GM12878 (cell line): ENCODE measurements at regions not wholly inside any gene's neighbourhood (a gene's known extent, or its start where the extent isn't known, plus 50 kb on each side); places are given as distances from the start of the nearest gene placed in this dataset.
A peak's percentile ranks its signal among the peaks of the same experiment; 100 is the strongest.

Experiments
- BACH1 ChIP-seq: fragments of 450-650 bp; IDR thresholded peaks from 2 replicates; pipeline ENCODE4 v1.6.1; 2017; ENCODE audit warnings: mild to moderate bottlenecking, borderline replicate concordance
- CHD4 ChIP-seq: fragments of 200-600 bp; sonication (generic); IDR thresholded peaks from 2 replicates; pipeline ENCODE4 v1.6.1; 2016; ENCODE audit warnings: mild to moderate bottlenecking
- CREB1 ChIP-seq: IDR thresholded peaks from 2 replicates; pipeline ENCODE4 v1.6.1; 2012; ENCODE audit warnings: low read depth, mild to moderate bottlenecking, inconsistent platforms
- EED ChIP-seq: sonication (generic); IDR thresholded peaks from 2 replicates; pipeline ENCODE4 v1.6.1; 2016; ENCODE audit warnings: antibody characterized with exemption, low read depth
- FOXM1 ChIP-seq: IDR thresholded peaks from 2 replicates; pipeline ENCODE4 v1.6.1; 2012; ENCODE audit warnings: low read depth, mild to moderate bottlenecking, inconsistent platforms, low read length, moderate library complexity
- GABPA ChIP-seq: IDR thresholded peaks from 2 replicates; pipeline ENCODE4 v1.6.1; 2014; ENCODE audit warnings: antibody characterized with exemption, low read depth, mild to moderate bottlenecking, inconsistent platforms
- HDAC6 ChIP-seq: fragments of 200-600 bp; sonication (generic); IDR thresholded peaks from one replicate; pipeline ENCODE4 v1.8.0; 2017; ENCODE audit warnings: antibody characterized with exemption; ENCODE audit not compliant: unreplicated experiment
- KLF5 ChIP-seq: fragments of 450-650 bp; IDR thresholded peaks from 2 replicates; pipeline ENCODE4 v1.6.1; 2014; ENCODE audit warnings: mild to moderate bottlenecking; ENCODE audit not compliant: partially characterized antibody
- MTA3 ChIP-seq: IDR thresholded peaks from 2 replicates; pipeline ENCODE4 v1.6.1; 2012; ENCODE audit warnings: low read length, inconsistent platforms, borderline replicate concordance
- MXI1 ChIP-seq: fragments of 150-350 bp; IDR thresholded peaks from 2 replicates; pipeline ENCODE4 v1.6.1; 2011; ENCODE audit warnings: low read depth, mild to moderate bottlenecking, inconsistent platforms, low read length, improper control_type of control experiment
- NRF1 ChIP-seq: conservative IDR thresholded peaks from 2 replicates; pipeline ENCODE4 v1.6.1; 2011; ENCODE audit warnings: mild to moderate bottlenecking, low read depth, low read length, improper control_type of control experiment
- STAT1 ChIP-seq: fragments of 450-650 bp; conservative IDR thresholded peaks from 2 replicates; pipeline ENCODE4 v1.6.1; 2014; ENCODE audit warnings: antibody characterized with exemption, mild to moderate bottlenecking
- STAT3 ChIP-seq: IDR thresholded peaks from 2 replicates; pipeline ENCODE4 v1.6.1; 2011; ENCODE audit warnings: low read depth, low read length, improper control_type of control experiment
- YY1 ChIP-seq: IDR thresholded peaks from 2 replicates; pipeline ENCODE4 v1.6.1; 2011; ENCODE audit warnings: low read depth, mild to moderate bottlenecking, low read length
- ZNF217 ChIP-seq: fragments of 450-650 bp; IDR thresholded peaks from 2 replicates; pipeline ENCODE4 v1.6.1; 2017; ENCODE audit warnings: antibody characterized with exemption, mild to moderate bottlenecking
- TF ChIP-seq, protein P1 (sequence below): IDR thresholded peaks from 2 replicates; pipeline ENCODE4 v1.6.1; 2011; ENCODE audit warnings: borderline replicate concordance, low read depth, mild to moderate bottlenecking, moderate library complexity, low read length; ENCODE audit not compliant: insufficient read depth, poor library complexity, severe bottlenecking
- TF ChIP-seq, protein P2 (sequence below): fragments of 450-650 bp; IDR thresholded peaks from 2 replicates; pipeline ENCODE4 v1.6.1; 2017; ENCODE audit warnings: mild to moderate bottlenecking, moderate library complexity
- TF ChIP-seq, protein P3 (sequence below): fragments of 450-650 bp; IDR thresholded peaks from 2 replicates; pipeline ENCODE4 v1.6.1; 2017; ENCODE audit warnings: mild to moderate bottlenecking, low read depth, inconsistent platforms; ENCODE audit not compliant: poor library complexity, severe bottlenecking
- TF ChIP-seq, protein P4 (sequence below): IDR thresholded peaks from 2 replicates; pipeline ENCODE4 v1.6.1; 2011; ENCODE audit warnings: low read depth, low read length, improper control_type of control experiment, borderline replicate concordance
- TF ChIP-seq, protein P5 (sequence below): fragments of 450-650 bp; IDR thresholded peaks from 2 replicates; pipeline ENCODE4 v1.6.1; 2016; ENCODE audit warnings: mild to moderate bottlenecking

DNA sequence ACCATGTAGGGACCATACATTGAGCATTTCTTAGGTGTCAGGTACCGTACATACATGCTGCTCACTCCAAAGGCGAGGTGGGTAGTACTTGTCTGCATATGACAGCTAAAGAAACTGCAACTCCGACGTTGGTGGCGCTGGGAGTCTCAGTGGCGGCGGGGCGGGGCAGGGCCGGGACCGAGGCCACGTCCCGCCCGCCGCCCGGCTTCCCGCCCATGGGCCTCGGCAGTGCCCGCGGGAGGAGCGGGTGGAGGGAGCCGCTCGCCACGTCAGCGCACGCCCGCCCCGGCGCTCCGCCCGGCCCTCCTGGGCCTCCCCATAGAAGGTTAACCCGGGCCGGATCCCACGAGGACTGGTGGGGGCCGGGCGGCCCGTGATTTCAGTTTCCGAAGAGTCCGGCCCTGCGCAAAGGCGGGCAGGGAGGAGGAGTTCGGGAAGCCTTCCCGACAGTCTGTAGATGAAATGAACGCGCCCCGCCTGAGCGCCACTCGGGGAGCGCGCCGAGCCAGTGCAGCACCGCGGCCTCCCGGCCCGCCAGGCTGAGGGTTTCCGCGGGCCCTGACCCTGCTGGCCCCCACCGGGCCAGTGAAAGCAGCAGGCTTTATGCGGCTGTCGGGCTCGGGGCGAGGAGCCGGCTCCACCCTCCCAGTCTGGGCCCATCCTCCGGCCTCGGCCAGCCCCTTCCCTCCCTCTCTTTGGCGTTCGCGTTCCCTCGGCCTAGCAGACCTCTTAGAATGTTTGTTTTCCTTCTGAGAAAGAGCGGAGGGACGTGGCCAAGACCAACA is 119.9 kb upstream of the JUN start (continued):
- no peak for TF ChIP-seq MXI1
- no peak for TF ChIP-seq EED
- TF ChIP-seq, protein P1, sequence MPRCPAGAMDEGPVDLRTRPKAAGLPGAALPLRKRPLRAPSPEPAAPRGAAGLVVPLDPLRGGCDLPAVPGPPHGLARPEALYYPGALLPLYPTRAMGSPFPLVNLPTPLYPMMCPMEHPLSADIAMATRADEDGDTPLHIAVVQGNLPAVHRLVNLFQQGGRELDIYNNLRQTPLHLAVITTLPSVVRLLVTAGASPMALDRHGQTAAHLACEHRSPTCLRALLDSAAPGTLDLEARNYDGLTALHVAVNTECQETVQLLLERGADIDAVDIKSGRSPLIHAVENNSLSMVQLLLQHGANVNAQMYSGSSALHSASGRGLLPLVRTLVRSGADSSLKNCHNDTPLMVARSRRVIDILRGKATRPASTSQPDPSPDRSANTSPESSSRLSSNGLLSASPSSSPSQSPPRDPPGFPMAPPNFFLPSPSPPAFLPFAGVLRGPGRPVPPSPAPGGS: no peak
- TF ChIP-seq NRF1: no peak
- TF ChIP-seq MTA3: no peak
- TF ChIP-seq BACH1: peak; percentile 30
- TF ChIP-seq, protein P2, sequence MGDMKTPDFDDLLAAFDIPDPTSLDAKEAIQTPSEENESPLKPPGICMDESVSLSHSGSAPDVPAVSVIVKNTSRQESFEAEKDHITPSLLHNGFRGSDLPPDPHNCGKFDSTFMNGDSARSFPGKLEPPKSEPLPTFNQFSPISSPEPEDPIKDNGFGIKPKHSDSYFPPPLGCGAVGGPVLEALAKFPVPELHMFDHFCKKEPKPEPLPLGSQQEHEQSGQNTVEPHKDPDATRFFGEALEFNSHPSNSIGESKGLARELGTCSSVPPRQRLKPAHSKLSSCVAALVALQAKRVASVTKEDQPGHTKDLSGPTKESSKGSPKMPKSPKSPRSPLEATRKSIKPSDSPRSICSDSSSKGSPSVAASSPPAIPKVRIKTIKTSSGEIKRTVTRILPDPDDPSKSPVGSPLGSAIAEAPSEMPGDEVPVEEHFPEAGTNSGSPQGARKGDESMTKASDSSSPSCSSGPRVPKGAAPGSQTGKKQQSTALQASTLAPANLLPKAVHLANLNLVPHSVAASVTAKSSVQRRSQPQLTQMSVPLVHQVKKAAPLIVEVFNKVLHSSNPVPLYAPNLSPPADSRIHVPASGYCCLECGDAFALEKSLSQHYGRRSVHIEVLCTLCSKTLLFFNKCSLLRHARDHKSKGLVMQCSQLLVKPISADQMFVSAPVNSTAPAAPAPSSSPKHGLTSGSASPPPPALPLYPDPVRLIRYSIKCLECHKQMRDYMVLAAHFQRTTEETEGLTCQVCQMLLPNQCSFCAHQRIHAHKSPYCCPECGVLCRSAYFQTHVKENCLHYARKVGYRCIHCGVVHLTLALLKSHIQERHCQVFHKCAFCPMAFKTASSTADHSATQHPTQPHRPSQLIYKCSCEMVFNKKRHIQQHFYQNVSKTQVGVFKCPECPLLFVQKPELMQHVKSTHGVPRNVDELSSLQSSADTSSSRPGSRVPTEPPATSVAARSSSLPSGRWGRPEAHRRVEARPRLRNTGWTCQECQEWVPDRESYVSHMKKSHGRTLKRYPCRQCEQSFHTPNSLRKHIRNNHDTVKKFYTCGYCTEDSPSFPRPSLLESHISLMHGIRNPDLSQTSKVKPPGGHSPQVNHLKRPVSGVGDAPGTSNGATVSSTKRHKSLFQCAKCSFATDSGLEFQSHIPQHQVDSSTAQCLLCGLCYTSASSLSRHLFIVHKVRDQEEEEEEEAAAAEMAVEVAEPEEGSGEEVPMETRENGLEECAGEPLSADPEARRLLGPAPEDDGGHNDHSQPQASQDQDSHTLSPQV: no peak
- TF ChIP-seq, protein P3, sequence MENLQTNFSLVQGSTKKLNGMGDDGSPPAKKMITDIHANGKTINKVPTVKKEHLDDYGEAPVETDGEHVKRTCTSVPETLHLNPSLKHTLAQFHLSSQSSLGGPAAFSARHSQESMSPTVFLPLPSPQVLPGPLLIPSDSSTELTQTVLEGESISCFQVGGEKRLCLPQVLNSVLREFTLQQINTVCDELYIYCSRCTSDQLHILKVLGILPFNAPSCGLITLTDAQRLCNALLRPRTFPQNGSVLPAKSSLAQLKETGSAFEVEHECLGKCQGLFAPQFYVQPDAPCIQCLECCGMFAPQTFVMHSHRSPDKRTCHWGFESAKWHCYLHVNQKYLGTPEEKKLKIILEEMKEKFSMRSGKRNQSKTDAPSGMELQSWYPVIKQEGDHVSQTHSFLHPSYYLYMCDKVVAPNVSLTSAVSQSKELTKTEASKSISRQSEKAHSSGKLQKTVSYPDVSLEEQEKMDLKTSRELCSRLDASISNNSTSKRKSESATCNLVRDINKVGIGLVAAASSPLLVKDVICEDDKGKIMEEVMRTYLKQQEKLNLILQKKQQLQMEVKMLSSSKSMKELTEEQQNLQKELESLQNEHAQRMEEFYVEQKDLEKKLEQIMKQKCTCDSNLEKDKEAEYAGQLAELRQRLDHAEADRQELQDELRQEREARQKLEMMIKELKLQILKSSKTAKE: no peak
- TF ChIP-seq FOXM1: no peak
- no peak for TF ChIP-seq GABPA
- peak; percentile 53 for TF ChIP-seq KLF5
- TF ChIP-seq STAT1: no peak
- peak; percentile 42; the same call in 1 of the 2 replicates for TF ChIP-seq ZNF217
- TF ChIP-seq, protein P4, sequence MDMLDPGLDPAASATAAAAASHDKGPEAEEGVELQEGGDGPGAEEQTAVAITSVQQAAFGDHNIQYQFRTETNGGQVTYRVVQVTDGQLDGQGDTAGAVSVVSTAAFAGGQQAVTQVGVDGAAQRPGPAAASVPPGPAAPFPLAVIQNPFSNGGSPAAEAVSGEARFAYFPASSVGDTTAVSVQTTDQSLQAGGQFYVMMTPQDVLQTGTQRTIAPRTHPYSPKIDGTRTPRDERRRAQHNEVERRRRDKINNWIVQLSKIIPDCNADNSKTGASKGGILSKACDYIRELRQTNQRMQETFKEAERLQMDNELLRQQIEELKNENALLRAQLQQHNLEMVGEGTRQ: no peak
- peak; percentile 6; the same call in 1 of the 2 replicates for TF ChIP-seq YY1
- no peak for TF ChIP-seq STAT3
- TF ChIP-seq CHD4: no peak
- TF ChIP-seq CREB1: no peak; the same call in 1 of the 2 replicates
- TF ChIP-seq, protein P5, sequence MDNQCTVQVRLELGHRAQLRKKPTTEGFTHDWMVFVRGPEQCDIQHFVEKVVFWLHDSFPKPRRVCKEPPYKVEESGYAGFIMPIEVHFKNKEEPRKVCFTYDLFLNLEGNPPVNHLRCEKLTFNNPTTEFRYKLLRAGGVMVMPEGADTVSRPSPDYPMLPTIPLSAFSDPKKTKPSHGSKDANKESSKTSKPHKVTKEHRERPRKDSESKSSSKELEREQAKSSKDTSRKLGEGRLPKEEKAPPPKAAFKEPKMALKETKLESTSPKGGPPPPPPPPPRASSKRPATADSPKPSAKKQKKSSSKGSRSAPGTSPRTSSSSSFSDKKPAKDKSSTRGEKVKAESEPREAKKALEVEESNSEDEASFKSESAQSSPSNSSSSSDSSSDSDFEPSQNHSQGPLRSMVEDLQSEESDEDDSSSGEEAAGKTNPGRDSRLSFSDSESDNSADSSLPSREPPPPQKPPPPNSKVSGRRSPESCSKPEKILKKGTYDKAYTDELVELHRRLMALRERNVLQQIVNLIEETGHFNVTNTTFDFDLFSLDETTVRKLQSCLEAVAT: 0 out of 2 replicates have a peak, but pooled peaks have one; percentile 51
- TF ChIP-seq HDAC6: peak; percentile 46
